H9 (cell line): ENCODE measurements at regions not wholly inside any gene's neighbourhood (a gene's known extent, or its start where the extent isn't known, plus 50 kb on each side); places are given as distances from the start of the nearest gene placed in this dataset.
"Not testable (repeated sequence)": the region's sequence is repeated elsewhere in the genome, so short reads cannot be mapped to it uniquely, and the experiment has no call there.

ENCODE experiments used
- DNase-seq: peaks from one replicate; pipeline ENCODE4 v3.0.0-alpha.2; 2017
- H2AFZ ChIP-seq: one replicate; pipeline ENCODE4 v1.6.1; 2013; ENCODE audit warnings: mild to moderate bottlenecking, low read length, control low read depth, moderate library complexity
- H2AK5ac ChIP-seq: 2 replicates; pipeline ENCODE4 v1.6.1; 2013; ENCODE audit warnings: low read length, control low read depth, mixed read lengths; ENCODE audit not compliant: insufficient read length
- H2BK120ac ChIP-seq: one replicate; pipeline ENCODE4 v1.6.1; 2013; ENCODE audit warnings: low read depth, mild to moderate bottlenecking, low read length, control low read depth, inconsistent platforms; ENCODE audit not compliant: poor library complexity, severe bottlenecking
- H2BK12ac ChIP-seq: 2 replicates; pipeline ENCODE4 v1.6.1; 2013; ENCODE audit warnings: low read length, control low read depth, mixed read lengths, low read depth; ENCODE audit not compliant: insufficient read length
- H2BK15ac ChIP-seq: 2 replicates; pipeline ENCODE4 v1.6.1; 2013; ENCODE audit warnings: low read depth, low read length, control low read depth
- H2BK20ac ChIP-seq: one replicate; pipeline ENCODE4 v1.6.1; 2013; ENCODE audit warnings: low read depth, mild to moderate bottlenecking, low read length, control low read depth, inconsistent platforms; ENCODE audit not compliant: poor library complexity, severe bottlenecking
- H2BK5ac ChIP-seq: 2 replicates; pipeline ENCODE4 v1.6.1; 2013; ENCODE audit warnings: low read length, control low read depth, mixed read lengths; ENCODE audit not compliant: insufficient read length
- H3K14ac ChIP-seq: 2 replicates; pipeline ENCODE4 v1.6.1; 2013; ENCODE audit warnings: low read length, control low read depth; ENCODE audit not compliant: insufficient read depth
- H3K18ac ChIP-seq: 2 replicates; pipeline ENCODE4 v1.6.1; 2013; ENCODE audit warnings: low read depth, mild to moderate bottlenecking, mixed read lengths, low read length, control low read depth; ENCODE audit not compliant: insufficient read length
- H3K23ac ChIP-seq: 2 replicates; pipeline ENCODE4 v1.6.1; 2013; ENCODE audit warnings: low read length, control low read depth, mixed read lengths, low read depth; ENCODE audit not compliant: insufficient read length
- H3K23me2 ChIP-seq: 2 replicates; pipeline ENCODE4 v1.6.1; 2013; ENCODE audit warnings: low read depth, mild to moderate bottlenecking, mixed read lengths, low read length, control low read depth; ENCODE audit not compliant: insufficient read length, poor library complexity, severe bottlenecking
- H3K27ac ChIP-seq: 2 replicates; pipeline ENCODE4 v1.5.1; 2013; ENCODE audit warnings: low read length, control low read depth, mixed read lengths, low read depth; ENCODE audit not compliant: insufficient read length
- H3K27me3 ChIP-seq: 2 replicates; pipeline ENCODE4 v1.6.1; 2013; ENCODE audit warnings: low read length, control low read depth, inconsistent platforms; ENCODE audit not compliant: insufficient read depth
- H3K4ac ChIP-seq: 2 replicates; pipeline ENCODE4 v1.6.1; 2013; ENCODE audit warnings: low read depth, mild to moderate bottlenecking, control low read depth, inconsistent platforms, low read length, moderate library complexity
- H3K4me1 ChIP-seq: 2 replicates; pipeline ENCODE4 v1.6.1; 2013; ENCODE audit warnings: low read length, control low read depth, inconsistent platforms; ENCODE audit not compliant: insufficient read depth
- H3K4me2 ChIP-seq: 2 replicates; pipeline ENCODE4 v1.6.1; 2013; ENCODE audit warnings: low read length, control low read depth, mixed read lengths; ENCODE audit not compliant: insufficient read length, insufficient read depth
- H3K56ac ChIP-seq: 2 replicates; pipeline ENCODE4 v1.6.1; 2013; ENCODE audit warnings: low read depth, mild to moderate bottlenecking, mixed read lengths, low read length, control low read depth; ENCODE audit not compliant: insufficient read length
- H3K79me1 ChIP-seq: 2 replicates; pipeline ENCODE4 v1.6.1; 2013; ENCODE audit warnings: low read depth, mild to moderate bottlenecking, moderate library complexity, low read length, control low read depth, inconsistent platforms; ENCODE audit not compliant: insufficient read depth, poor library complexity, severe bottlenecking
- H3K79me2 ChIP-seq: 2 replicates; pipeline ENCODE4 v1.6.1; 2013; ENCODE audit warnings: low read length, control low read depth, inconsistent platforms; ENCODE audit not compliant: insufficient read depth
- H3K9ac ChIP-seq: 2 replicates; pipeline ENCODE4 v1.6.1; 2013; ENCODE audit warnings: low read length, control low read depth, mixed read lengths; ENCODE audit not compliant: insufficient read length; ENCODE audit errors: extremely low read depth
- H3K9me3 ChIP-seq: one replicate; pipeline ENCODE4 v1.6.1; 2013; ENCODE audit warnings: low read depth, low read length, inconsistent platforms; ENCODE audit not compliant: control insufficient read depth
- H3T11ph ChIP-seq: one replicate; pipeline ENCODE4 v1.6.1; 2013; ENCODE audit warnings: mild to moderate bottlenecking, low read length, control low read depth, inconsistent platforms
- H4K20me1 ChIP-seq: one replicate; pipeline ENCODE4 v1.6.1; 2013; ENCODE audit not compliant: control insufficient read depth, insufficient read length, insufficient read depth
- H4K5ac ChIP-seq: 2 replicates; pipeline ENCODE4 v1.6.1; 2013; ENCODE audit warnings: low read depth, mild to moderate bottlenecking, mixed read lengths, low read length, control low read depth; ENCODE audit not compliant: insufficient read length
- H4K8ac ChIP-seq: replicated peaks from 2 replicates; pipeline ENCODE4 v1.6.1; 2013; ENCODE audit warnings: low read length, control low read depth, mixed read lengths, low read depth; ENCODE audit not compliant: insufficient read length
- H4K91ac ChIP-seq: 2 replicates; pipeline ENCODE4 v1.6.1; 2013; ENCODE audit warnings: low read depth, mild to moderate bottlenecking, moderate library complexity, mixed read lengths, low read length, control low read depth; ENCODE audit not compliant: insufficient read length
- H3K27ac Mint-ChIP-seq, 3 experiments: 2 replicates in 2 of 3; 3 replicates in 1 of 3; pipeline ENCODE4 v1.8.0; 2020 to 2021; ENCODE audit warnings: mixed read lengths in 3 of 3, mild to moderate bottlenecking in 1 of 3, moderate library complexity in 1 of 3
- H3K27me3 Mint-ChIP-seq: 2 replicates; pipeline ENCODE4 v1.8.0; 2021; ENCODE audit warnings: low read depth, mild to moderate bottlenecking, moderate library complexity, mixed read lengths
- H3K36me3 Mint-ChIP-seq, 3 experiments: 2 replicates in 2 of 3; 3 replicates in 1 of 3; pipeline ENCODE4 v1.8.0; 2020 to 2021; ENCODE audit warnings: low read depth in 3 of 3, mixed read lengths in 3 of 3; ENCODE audit not compliant: insufficient read depth in 1 of 3
- H3K4me1 Mint-ChIP-seq, 2 experiments: 2 replicates each; pipeline ENCODE4 v1.8.0; 2020; ENCODE audit warnings: mixed read lengths in 2 of 2
- H3K4me3 Mint-ChIP-seq, 2 experiments: 2 replicates in 1 of 2; 3 replicates in 1 of 2; pipeline ENCODE4 v1.8.0; 2020 to 2021; ENCODE audit warnings: mild to moderate bottlenecking in 2 of 2, mixed read lengths in 2 of 2, moderate library complexity in 1 of 2
- H3K9me3 Mint-ChIP-seq, 2 experiments: 2 replicates in 1 of 2; 3 replicates in 1 of 2; pipeline ENCODE4 v1.8.0; 2020; ENCODE audit warnings: mild to moderate bottlenecking in 2 of 2, mixed read lengths in 2 of 2, moderate library complexity in 1 of 2
- CTCF ChIP-seq: fragments of 200-600 bp; sonication (generic); conservative IDR thresholded peaks from 3 replicates; pipeline ENCODE4 v1.8.0; 2021; ENCODE audit warnings: antibody characterized with exemption, mild to moderate bottlenecking
- WGBS: extraction: QIAGEN DNeasy Blood & Tissue Kit; methylation state at CpG from one replicate; pipeline ENCODE4 v1.1.7; 2013; ENCODE audit warnings: missing lambda C conversion rate, low lambda C conversion rate, mixed read lengths; ENCODE audit not compliant: insufficient read length; ENCODE audit errors: extremely low coverage; 5-methylcytosine and 5-hydroxymethylcytosine counted together

GRCh38 chr15:20376872-20377271 lies 164.7 kb downstream of the GOLGA6L6 start:
- no peaks in the 10 kb centered on the region for H3K4me1 Mint-ChIP-seq
- H4K8ac ChIP-seq, result no peak overlapping the region
- no peak overlapping the region for H3K27ac Mint-ChIP-seq
- H3K79me2 ChIP-seq, result no peaks in the 10 kb centered on the region
- H2BK5ac ChIP-seq, result no peak overlapping the region
- no peaks in the 10 kb centered on the region for H3K23me2 ChIP-seq
- H3K27ac ChIP-seq, result no peak overlapping the region
- TF ChIP-seq CTCF, result no peak
- H3K4me1 ChIP-seq, result no peaks in the 10 kb centered on the region
- H2BK12ac ChIP-seq, result no peak overlapping the region
- H2AK5ac ChIP-seq, result no peak overlapping the region
- peaks cover 0 to 5% of the 10 kb centered on the region in 2 experiments; a peak in 4 of 5 replicates for H3K9me3 Mint-ChIP-seq
- no peak overlapping the region for H3K4ac ChIP-seq
- no peaks in the 10 kb centered on the region for H4K20me1 ChIP-seq
- H3K18ac ChIP-seq, result no peak overlapping the region
- DNase-seq, result no peak
- no peaks in the 10 kb centered on the region for H3K27me3 ChIP-seq
- WGBS, result no CpG with 5 or more reads among the region's 5 CpGs
- H3K14ac ChIP-seq, result no peak overlapping the region
- no peaks in the 10 kb centered on the region for H3K27me3 Mint-ChIP-seq
- no peak overlapping the region for H3K9ac ChIP-seq
- no peak overlapping the region for H2BK120ac ChIP-seq
- peaks cover 0 to 7% (median 2%) of the 10 kb centered on the region in 3 experiments; a peak in 4 of 7 replicates for H3K36me3 Mint-ChIP-seq
- no peak overlapping the region for H3K23ac ChIP-seq
- no peak overlapping the region for H3K4me2 ChIP-seq
- H2BK15ac ChIP-seq, result no peak overlapping the region
- no peak overlapping the region for H3K56ac ChIP-seq
- H4K91ac ChIP-seq, result no peak overlapping the region
- H3K79me1 ChIP-seq, result no peaks in the 10 kb centered on the region
- H4K5ac ChIP-seq, result no peak overlapping the region
- H3K9me3 ChIP-seq, result peaks cover 95% of the 10 kb centered on the region
- H2AFZ ChIP-seq, result no peak overlapping the region
- H2BK20ac ChIP-seq, result no peak overlapping the region
- H3K4me3 Mint-ChIP-seq, result no peak overlapping the region
- H3T11ph ChIP-seq, result no peak overlapping the region

- H3K27ac ChIP-seq, H3K79me2 ChIP-seq, H2BK12ac ChIP-seq, H3K4me2 ChIP-seq, H4K91ac ChIP-seq, H2BK120ac ChIP-seq, H3K4me1 Mint-ChIP-seq, H3K9ac ChIP-seq, H4K8ac ChIP-seq, H3K4ac ChIP-seq, H3K79me1 ChIP-seq, H3K27ac Mint-ChIP-seq, DNase-seq, H3K4me3 Mint-ChIP-seq, H2BK5ac ChIP-seq, H3T11ph ChIP-seq, H2BK15ac ChIP-seq, H3K4me1 ChIP-seq, H3K27me3 Mint-ChIP-seq, H4K5ac ChIP-seq, H3K18ac ChIP-seq, H2AK5ac ChIP-seq, H3K9me3 Mint-ChIP-seq, H2BK20ac ChIP-seq, H2AFZ ChIP-seq, H3K23me2 ChIP-seq, H3K56ac ChIP-seq, H3K14ac ChIP-seq, H3K36me3 Mint-ChIP-seq, H4K20me1 ChIP-seq, H3K23ac ChIP-seq, H3K27me3 ChIP-seq: not testable (repeated sequence)
- peaks cover 87% of the 10 kb centered on the region for H3K9me3 ChIP-seq
Measured at GRCh38 chr15:20372416-20372815, 169.2 kb downstream of the GOLGA6L6 start.
